HG02759 (cell line): ENCODE measurements at regions not wholly inside any gene's neighbourhood (a gene's known extent, or its start where the extent isn't known, plus 50 kb on each side); places are given as distances from the start of the nearest gene placed in this dataset.
"Not testable (repeated sequence)": the region's sequence is repeated elsewhere in the genome, so short reads cannot be mapped to it uniquely, and the experiment has no call there.

Experiments used
- ATAC-seq: cut with Tn5 transposase; IDR thresholded peaks from one replicate; pipeline ENCODE4 v1.9.1; 2021; ENCODE audit warnings: mild to moderate bottlenecking, moderate library complexity; ENCODE audit not compliant: unreplicated experiment

DNA sequence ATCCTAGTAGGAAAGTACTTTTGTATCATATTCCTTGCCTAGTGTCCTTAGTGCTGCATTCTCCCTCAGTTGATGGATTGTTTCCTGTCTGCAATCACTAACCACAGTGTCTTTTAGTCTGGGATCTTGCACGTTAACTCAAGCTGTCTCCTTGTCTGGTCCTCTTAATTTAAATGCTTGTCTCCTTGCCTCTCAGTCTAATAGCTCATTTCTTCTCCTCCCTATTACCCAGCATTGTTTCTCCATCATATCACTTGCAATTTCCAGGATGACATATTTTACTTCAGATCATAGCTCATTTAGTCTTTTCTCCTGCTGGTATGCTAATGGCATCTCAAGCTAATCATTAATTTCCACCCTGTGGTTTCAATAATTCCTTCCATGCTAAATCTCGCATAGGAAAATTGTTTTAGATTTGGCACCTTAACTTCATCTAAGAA is 2052.0 kb upstream of the C9orf72 start:
- ATAC-seq: no peak

GRCh38 chr9:29625931-29626330 is 2052.7 kb upstream of the C9orf72 start:
- no peak for ATAC-seq

DNA sequence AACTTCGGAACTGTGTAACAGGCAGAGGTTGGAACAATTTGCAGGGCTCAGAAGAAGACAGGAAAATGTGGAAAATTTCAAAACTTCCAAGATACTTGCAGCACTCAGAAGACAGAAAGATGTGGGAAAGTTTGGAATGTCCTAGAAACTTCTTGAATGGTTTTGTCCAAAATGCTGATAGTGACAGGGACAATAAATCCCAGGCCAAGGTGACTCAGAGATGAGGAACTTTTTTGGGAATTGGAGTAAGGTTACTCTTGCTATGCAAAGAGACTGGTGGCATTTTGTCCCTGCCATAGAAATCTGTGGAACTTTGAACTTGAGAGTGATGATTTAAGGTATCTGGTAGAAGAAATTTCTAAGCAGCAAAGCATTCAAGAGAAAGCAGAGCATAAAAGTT is 2055.6 kb upstream of the C9orf72 start:
- ATAC-seq: not testable (repeated sequence)

- ATAC-seq: no peak
These were observed 2064.4 kb upstream of the C9orf72 start for GRCh38 chr9:29637471-29638237.

DNA sequence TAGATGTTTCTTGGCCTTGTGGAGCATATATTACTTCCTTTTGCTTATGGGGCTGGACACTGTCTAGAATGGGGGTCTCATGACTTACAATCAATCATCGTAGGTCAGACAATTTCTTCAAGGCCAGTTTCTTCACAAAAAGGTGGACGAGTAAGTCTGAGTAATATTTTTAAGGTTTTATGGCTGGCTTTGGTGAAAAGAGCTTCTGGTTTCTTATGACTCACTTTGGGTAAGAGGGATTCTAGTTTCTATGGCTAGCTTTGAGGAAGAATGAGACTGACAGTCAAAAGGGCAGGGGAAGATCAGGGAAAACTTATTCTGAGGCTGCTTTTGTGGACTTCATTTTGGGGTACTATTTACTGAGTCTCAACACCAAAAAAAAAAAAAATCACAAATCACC is 2067.2 kb upstream of the C9orf72 start:
- no peak for ATAC-seq

DNA sequence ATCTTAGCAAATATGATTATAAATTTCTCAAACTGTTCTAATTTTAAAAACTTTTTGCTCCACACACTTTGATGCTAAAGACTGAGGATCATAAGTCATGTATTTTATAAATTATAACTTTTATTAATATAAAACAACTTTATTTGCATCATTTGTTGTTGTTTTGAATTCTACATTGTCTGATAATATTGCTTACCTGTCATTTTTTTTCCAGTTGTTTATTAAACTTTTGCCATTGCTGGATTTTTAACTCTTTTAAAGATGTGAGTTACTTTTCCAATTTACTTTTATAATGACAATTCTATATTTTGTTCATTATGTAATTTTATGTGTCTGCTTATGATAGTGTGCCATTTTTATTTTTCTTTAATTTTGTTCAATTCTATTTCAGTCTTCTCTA is 2071.2 kb upstream of the C9orf72 start:
- no peak for ATAC-seq

GRCh38 chr9:29647451-29647850 is 2074.2 kb upstream of the C9orf72 start:
- ATAC-seq: no peak

- no peak for ATAC-seq
These were observed 2074.9 kb upstream of the C9orf72 start for GRCh38 chr9:29648132-29648531.

- ATAC-seq: no peak
These were observed 2075.3 kb upstream of the C9orf72 start for GRCh38 chr9:29648601-29649000.

DNA sequence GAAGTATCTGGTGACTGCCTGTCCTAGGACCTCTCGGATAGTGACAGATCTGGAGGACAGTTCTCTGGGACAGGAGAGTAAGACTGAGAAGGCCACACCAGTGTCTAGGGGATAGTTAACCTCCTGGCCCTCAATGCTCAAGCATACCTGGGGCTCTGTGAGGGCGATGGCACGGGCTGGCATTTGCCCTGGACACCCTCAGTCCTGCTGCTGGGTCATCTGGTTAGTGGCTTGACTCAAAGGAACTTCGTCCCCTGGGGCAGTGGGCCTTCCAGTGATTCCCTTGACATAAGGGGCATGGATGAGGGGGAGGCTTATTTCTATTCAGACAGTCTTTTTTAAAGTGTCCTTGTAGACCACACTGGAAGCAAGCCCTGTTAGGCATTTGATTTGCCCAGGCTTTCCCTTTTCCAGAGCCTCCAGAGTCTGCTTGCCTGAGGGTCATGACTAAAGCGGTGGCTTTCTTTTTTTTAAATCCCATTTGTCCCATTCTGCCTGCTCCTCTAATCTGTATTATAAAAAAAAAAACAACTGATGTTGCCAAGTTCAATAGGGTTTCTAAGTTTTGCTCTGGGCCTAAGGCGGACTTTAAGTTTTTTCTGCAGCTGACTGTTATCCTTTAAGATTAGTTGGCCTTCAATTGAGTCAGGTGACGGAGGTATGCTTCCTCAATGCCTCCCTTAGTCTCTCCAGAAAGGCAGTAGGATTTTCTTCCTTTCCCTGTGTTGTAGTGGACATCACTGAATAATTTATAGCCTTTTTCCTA is 2083.5 kb upstream of the C9orf72 start:
- ATAC-seq: no peak

DNA sequence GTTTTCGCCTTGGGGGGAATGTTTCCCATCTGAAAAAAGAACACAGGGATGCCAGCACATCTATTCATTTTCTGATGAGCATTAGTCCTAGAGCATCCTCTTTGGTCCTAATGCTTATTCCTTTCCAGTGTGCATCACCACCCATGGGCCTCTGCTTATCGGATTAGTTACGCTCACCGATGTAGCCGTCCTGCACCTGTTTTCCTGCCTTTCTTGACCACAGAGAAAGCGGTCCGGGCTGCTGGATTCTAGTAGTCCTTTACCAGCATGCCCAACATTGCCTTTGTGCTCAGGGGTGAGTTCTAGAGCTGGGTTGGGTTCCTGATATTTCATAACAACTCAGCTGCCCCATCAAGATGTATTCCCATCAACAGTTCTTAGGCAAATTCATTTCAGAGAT is 2084.5 kb upstream of the C9orf72 start:
- ATAC-seq: no peak

- ATAC-seq: no peak
These were observed 2085.7 kb upstream of the C9orf72 start for GRCh38 chr9:29659014-29659413.

GRCh38 chr9:29659736-29660135 is 2086.5 kb upstream of the C9orf72 start:
- ATAC-seq: no peak

- no peak for ATAC-seq
These were observed 2095.5 kb upstream of the C9orf72 start for GRCh38 chr9:29668732-29669131.

GRCh38 chr9:29669613-29670012 is 2096.3 kb upstream of the C9orf72 start:
- no peak for ATAC-seq

DNA sequence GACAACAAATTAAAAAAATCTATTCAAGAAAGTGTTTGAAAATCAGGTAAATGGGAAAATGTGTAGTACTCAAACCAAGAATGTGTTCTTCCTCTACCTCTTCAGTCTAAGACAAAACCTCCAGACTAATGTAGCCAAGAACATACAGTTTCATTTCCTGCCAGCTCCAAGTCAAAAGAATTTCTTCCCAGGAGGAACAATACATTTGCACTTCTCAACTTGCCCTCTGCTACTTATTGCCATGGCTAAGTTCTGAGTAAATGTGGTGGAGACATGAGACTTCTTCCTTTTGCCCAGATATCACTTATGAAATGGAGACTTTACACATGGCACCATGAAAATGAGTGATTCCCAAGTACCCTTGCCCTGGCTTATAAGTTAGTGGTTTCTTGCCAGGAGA is 2112.2 kb upstream of the C9orf72 start:
- no peak for ATAC-seq

DNA sequence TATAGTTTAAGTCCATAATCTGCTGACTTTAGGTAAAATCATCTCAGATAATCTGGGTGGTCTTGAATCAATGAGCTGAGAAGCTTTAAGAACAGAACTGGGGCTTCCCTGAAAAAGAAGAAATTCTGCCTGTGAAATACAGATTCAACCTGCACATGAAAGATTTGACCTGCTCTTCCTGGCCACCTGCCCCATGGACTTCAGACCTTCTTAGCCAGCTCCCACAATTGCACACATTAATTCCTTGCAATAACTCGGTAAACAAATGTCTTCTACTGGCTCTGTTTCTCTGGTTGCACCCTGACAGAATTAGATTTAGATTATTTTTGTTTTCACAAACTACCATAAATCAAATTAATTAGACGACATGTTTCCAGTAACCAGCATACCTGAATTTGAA is 2117.9 kb upstream of the C9orf72 start:
- ATAC-seq: no peak

- no peak for ATAC-seq
These were observed 2118.6 kb upstream of the C9orf72 start for GRCh38 chr9:29691758-29692407.

DNA sequence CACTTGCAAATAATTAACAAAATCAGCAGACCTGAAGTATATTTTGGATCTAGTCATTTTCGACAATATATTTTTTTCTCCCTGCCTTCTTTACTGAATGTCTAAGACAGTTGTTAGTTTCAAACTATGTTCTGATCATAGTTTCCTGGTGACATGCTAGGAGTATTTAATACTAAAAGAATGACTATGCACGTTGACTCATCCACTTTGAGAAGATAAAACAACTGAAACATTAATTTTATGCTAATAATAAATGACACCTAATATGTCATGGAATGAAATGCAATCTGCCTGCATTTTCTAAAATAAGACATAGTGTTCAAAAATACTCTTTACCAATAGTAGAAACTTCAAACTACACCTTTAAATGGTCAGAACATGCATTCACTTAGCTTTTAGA is 2123.7 kb upstream of the C9orf72 start:
- ATAC-seq: no peak

DNA sequence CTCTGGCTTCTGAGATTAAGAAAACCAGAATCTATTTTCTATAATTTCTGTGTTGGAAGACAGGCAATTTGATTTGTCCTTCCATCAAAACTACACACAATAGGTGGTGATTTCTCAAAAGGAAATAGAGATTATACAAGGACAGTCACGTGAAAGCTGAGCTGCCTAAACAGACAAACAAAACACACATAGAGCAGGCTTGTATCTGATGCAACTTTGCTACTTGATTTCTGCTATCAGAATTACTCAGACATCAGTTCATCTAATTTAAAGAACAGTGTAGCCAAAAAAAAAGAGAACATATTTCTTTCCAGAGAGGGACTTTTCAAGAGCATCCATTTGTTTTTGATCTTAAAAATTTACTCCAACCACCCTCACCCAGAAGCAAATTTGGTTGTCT is 2128.3 kb upstream of the C9orf72 start:
- no peak for ATAC-seq

GRCh38 chr9:29701971-29702370 is 2128.7 kb upstream of the C9orf72 start:
- no peak for ATAC-seq

DNA sequence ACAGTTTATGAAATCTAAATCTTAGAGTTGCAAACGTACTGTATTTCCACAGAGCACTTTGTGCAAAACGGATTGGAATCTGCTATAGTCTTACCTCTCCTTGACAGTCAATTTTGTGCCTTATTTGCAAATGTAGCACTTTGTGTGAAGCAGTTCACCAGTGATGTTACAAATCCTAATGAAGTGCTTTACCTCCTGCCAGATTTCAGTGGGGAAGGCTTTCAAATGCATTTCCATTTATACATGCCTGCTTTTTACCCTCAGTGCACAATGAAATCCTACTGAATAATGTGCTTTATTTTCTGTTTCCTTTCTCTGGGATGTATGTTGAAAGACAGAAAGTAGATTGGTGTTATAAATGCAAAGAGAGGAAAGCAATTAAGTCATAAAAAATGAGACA is 2141.6 kb upstream of the C9orf72 start:
- no peak for ATAC-seq
